Calu3 (cell line): ENCODE measurements at regions not wholly inside any gene's neighbourhood (a gene's known extent, or its start where the extent isn't known, plus 50 kb on each side); places are given as distances from the start of the nearest gene placed in this dataset.

Experiments used
- BruUV-seq: library from RNA; stranded (reverse); fragments of 400-500 nt; replicated peaks from 2 replicates; lab custom pipeline; 2021; lab: Mats Ljungman, UMichigan
- CTCF ChIA-PET: fragments of 300-600 bp; sonication (Branson Sonifier 250); formaldehyde crosslinking; loops from one replicate; lab custom pipeline; 2022; ENCODE audit warnings: antibody characterized with exemption; lab: Charles Lee
- DNase-seq: peaks from one replicate; pipeline ENCODE4 v3.0.0; 2022
- H3K27ac Mint-ChIP-seq: one replicate; pipeline ENCODE4 v1.8.0; 2022; ENCODE audit warnings: mixed read lengths; ENCODE audit not compliant: unreplicated experiment
- H3K27me3 Mint-ChIP-seq: one replicate; pipeline ENCODE4 v1.8.0; 2022; ENCODE audit warnings: mixed read lengths; ENCODE audit not compliant: unreplicated experiment
- H3K36me3 Mint-ChIP-seq: one replicate; pipeline ENCODE4 v1.8.0; 2022; ENCODE audit warnings: mild to moderate bottlenecking, moderate library complexity, mixed read lengths; ENCODE audit not compliant: insufficient read depth, unreplicated experiment
- H3K4me1 Mint-ChIP-seq: one replicate; pipeline ENCODE4 v1.8.0; 2022; ENCODE audit warnings: mild to moderate bottlenecking, low read depth, mixed read lengths; ENCODE audit not compliant: unreplicated experiment
- H3K4me3 Mint-ChIP-seq: one replicate; pipeline ENCODE4 v1.8.0; 2022; ENCODE audit warnings: mild to moderate bottlenecking, low read depth, moderate library complexity, mixed read lengths; ENCODE audit not compliant: unreplicated experiment
- H3K9me3 Mint-ChIP-seq: one replicate; pipeline ENCODE4 v1.8.0; 2022; ENCODE audit warnings: low read depth, mixed read lengths; ENCODE audit not compliant: unreplicated experiment
- CTCF ChIP-seq: fragments of 200-600 bp; IDR thresholded peaks from one replicate; pipeline ENCODE4 v1.8.0; 2022; ENCODE audit warnings: antibody characterized with exemption; ENCODE audit not compliant: unreplicated experiment
- intact Hi-C: fragments of 100-400 bp; cut with micrococcal nuclease; formaldehyde crosslinking; loops from one replicate; pipeline ENCODE4 v1.10.0; 2022; ENCODE audit not compliant: unreplicated experiment

GRCh38 chr7:36029853-36030515, 123.1 kb upstream of the EEPD1 start:
- Mint-ChIP-seq H3K4me1 (peaks cover 10% of the 10 kb centered on the region), H3K27me3 (no peaks in the 10 kb centered on the region), H3K36me3 (no peaks in the 10 kb centered on the region), H3K27ac (no peak overlapping the region), H3K4me3 (no peak overlapping the region), H3K9me3 (peaks cover 2% of the 10 kb centered on the region)
- no TSS peak for BruUV-seq
- intact Hi-C loops, result no loop called here
- TF ChIP-seq CTCF, result no peak
- DNase-seq, result no peak
- CTCF ChIA-PET, result no interaction called here

- TF ChIP-seq CTCF, result no peak
- DNase-seq, result no peak
- CTCF ChIA-PET, result no interaction called here
- H3K27ac Mint-ChIP-seq, result no peak overlapping the region
- H3K4me3 Mint-ChIP-seq, result no peak overlapping the region
- H3K27me3 Mint-ChIP-seq, result no peaks in the 10 kb centered on the region
- peaks cover 2% of the 10 kb centered on the region for H3K9me3 Mint-ChIP-seq
- no TSS peak for BruUV-seq
- H3K4me1 Mint-ChIP-seq, result peaks cover 21% of the 10 kb centered on the region
- no peaks in the 10 kb centered on the region for H3K36me3 Mint-ChIP-seq
- intact Hi-C loops, result no loop called here
These were observed 120.7 kb upstream of the EEPD1 start for GRCh38 chr7:36032361-36032818.

GRCh38 chr7:36034020-36034419, 119.0 kb upstream of the EEPD1 start:
- Mint-ChIP-seq H3K4me1 (peaks cover 33% of the 10 kb centered on the region), H3K27me3 (no peaks in the 10 kb centered on the region), H3K27ac (no peak overlapping the region), H3K4me3 (no peak overlapping the region), H3K36me3 (no peaks in the 10 kb centered on the region), H3K9me3 (peaks cover 2% of the 10 kb centered on the region)
- DNase-seq, result no peak
- CTCF ChIA-PET, result no interaction called here
- no TSS peak for BruUV-seq
- intact Hi-C loops, result no loop called here
- no peak for TF ChIP-seq CTCF

GRCh38 chr7:36035186-36035585, 117.9 kb upstream of the EEPD1 start:
- no peak for DNase-seq
- CTCF ChIA-PET, result no interaction called here
- Mint-ChIP-seq H3K36me3 (no peaks in the 10 kb centered on the region), H3K27ac (no peak overlapping the region), H3K4me1 (peaks cover 45% of the 10 kb centered on the region), H3K9me3 (peaks cover 4% of the 10 kb centered on the region), H3K27me3 (no peaks in the 10 kb centered on the region), H3K4me3 (no peak overlapping the region)
- no TSS peak for BruUV-seq
- intact Hi-C loops, result loop anchor here (5.0 kb wide), 2 partner anchors 48 to 117 kb away; partner anchors contain the start of gene EEPD1
- no peak for TF ChIP-seq CTCF
